HCT116 (cell line): ENCODE measurements at regions not wholly inside any gene's neighbourhood (a gene's known extent, or its start where the extent isn't known, plus 50 kb on each side); places are given as distances from the start of the nearest gene placed in this dataset.

ENCODE experiments used
- ATAC-seq: fragments of 200-7000 bp; cut with Tn5 transposase; 2 replicates; pipeline ENCODE4 v1.9.1; 2020; ENCODE audit warnings: mild to moderate bottlenecking, moderate library complexity
- BruUV-seq: library from RNA; stranded (reverse); fragments of 400-500 nt; replicated peaks from 2 replicates; lab custom pipeline; 2021; lab: Mats Ljungman, UMichigan
- CTCF ChIA-PET: fragments of 300-600 bp; sonication (Branson Sonifier 250); formaldehyde crosslinking; loops from one replicate; lab custom pipeline; 2021; ENCODE audit warnings: antibody characterized with exemption; lab: Charles Lee
- POLR2A ChIA-PET: fragments of 300-600, 350-600 bp; sonication (Branson Sonifier 250); formaldehyde crosslinking; loops from one replicate; lab custom pipeline; 2021; ENCODE audit warnings: antibody characterized with exemption; lab: Charles Lee
- RAD21 ChIA-PET, 2 experiments: fragments of 300-600 bp; sonication (Branson Sonifier 250); formaldehyde crosslinking; loops; one replicate each; lab custom pipeline; 2023; ENCODE audit warnings: low total read pairs in 2 of 2; ENCODE audit not compliant: uncharacterized antibody in 2 of 2, unreplicated experiment in 2 of 2, low non-redundant PET in 1 of 2; lab: Charles Lee
- DNase-seq: peaks from one replicate; pipeline ENCODE4 v3.0.0-alpha.2; 2010; ENCODE audit warnings: low read depth, low spot score
- H2AFZ ChIP-seq: fragments of 200-600 bp; shearing (Covaris generic), sonication (generic); 2 replicates; pipeline ENCODE4 v1.6.1; 2017; ENCODE audit warnings: low read depth, mixed run types, mixed read lengths, antibody characterized with exemption, low read length; ENCODE audit not compliant: poor library complexity, severe bottlenecking
- H3K27ac ChIP-seq: 2 replicates; pipeline ENCODE4 v1.5.1; 2012; ENCODE audit warnings: low read depth, low read length
- H3K27me3 ChIP-seq: fragments of 200-600 bp; sonication (generic); 2 replicates; pipeline ENCODE4 v1.6.1; 2016; ENCODE audit warnings: mixed run types, low read length, mixed read lengths; ENCODE audit not compliant: insufficient read depth
- H3K36me3 ChIP-seq, 2 experiments: fragments of 200-500 bp in 1 of 2; fragments of 200-600 bp in 1 of 2; sonication (Bioruptor generic) in 1 of 2; sonication (generic) in 1 of 2; 2 replicates each; pipeline versions ENCODE4 v1.5.1 to v1.6.1; 2014 to 2016; ENCODE audit warnings: low read length in 2 of 2, inconsistent platforms in 1 of 2, mixed read lengths in 1 of 2, mixed run types in 1 of 2; ENCODE audit not compliant: insufficient read depth in 2 of 2, control insufficient read depth in 1 of 2
- H3K4me1 ChIP-seq, 2 experiments: fragments of 200-600 bp in 1 of 2; sonication (generic) in 1 of 2; 2 replicates each; pipeline versions ENCODE4 v1.5.1 to v1.6.1; 2012 to 2017; ENCODE audit warnings: low read length in 2 of 2, inconsistent platforms in 1 of 2, mild to moderate bottlenecking in 1 of 2, mixed read lengths in 1 of 2, mixed run types in 1 of 2, moderate library complexity in 1 of 2; ENCODE audit not compliant: insufficient read depth in 2 of 2, control insufficient read depth in 1 of 2
- H3K4me2 ChIP-seq: fragments of 200-600 bp; sonication (generic); 2 replicates; pipeline ENCODE4 v1.6.1; 2017; ENCODE audit warnings: mixed run types, low read length, mixed read lengths
- H3K4me3 ChIP-seq, 2 experiments: fragments of 200-600 bp in 1 of 2; sonication (generic) in 1 of 2; replicated peaks in 1 of 2; 2 replicates each; pipeline ENCODE4 v1.5.1; 2011 to 2016; ENCODE audit warnings: low read length in 2 of 2, control low read depth in 1 of 2, low read depth in 1 of 2, mild to moderate bottlenecking in 1 of 2, mixed read lengths in 1 of 2, mixed run types in 1 of 2
- H3K79me2 ChIP-seq: fragments of 200-600 bp; sonication (generic); 2 replicates; pipeline ENCODE4 v1.6.1; 2017; ENCODE audit warnings: mild to moderate bottlenecking, mixed run types, low read length, moderate library complexity, mixed read lengths; ENCODE audit not compliant: insufficient read depth
- H3K9ac ChIP-seq: fragments of 200-600 bp; sonication (generic); 2 replicates; pipeline ENCODE4 v1.6.1; 2016; ENCODE audit warnings: low read length, mixed read lengths
- H3K9me2 ChIP-seq: fragments of 200-600 bp; sonication (generic), shearing (Covaris generic); 2 replicates; pipeline ENCODE4 v1.6.1; 2017; ENCODE audit warnings: mixed run types, mild to moderate bottlenecking, moderate library complexity; ENCODE audit not compliant: insufficient read depth
- H3K9me3 ChIP-seq, 2 experiments: fragments of 200-500 bp in 1 of 2; fragments of 200-600 bp in 1 of 2; sonication (Bioruptor generic) in 1 of 2; sonication (generic) in 1 of 2; 2 replicates each; pipeline ENCODE4 v1.6.1; 2014 to 2017; ENCODE audit warnings: low read length in 2 of 2, mixed read lengths in 2 of 2, inconsistent platforms in 1 of 2, low read depth in 1 of 2, mild to moderate bottlenecking in 1 of 2, mixed run types in 1 of 2, moderate library complexity in 1 of 2; ENCODE audit not compliant: control insufficient read depth in 1 of 2, insufficient read depth in 1 of 2
- H4K20me1 ChIP-seq: fragments of 200-600 bp; sonication (generic), shearing (Covaris generic); 2 replicates; pipeline ENCODE4 v1.6.1; 2017; ENCODE audit warnings: mixed run types, mild to moderate bottlenecking, moderate library complexity; ENCODE audit not compliant: insufficient read depth
- EGR1 ChIP-seq: IDR thresholded peaks from 2 replicates; pipeline ENCODE4 v1.6.1; 2012; ENCODE audit warnings: low read depth
- ELF1 ChIP-seq: IDR thresholded peaks from 2 replicates; pipeline ENCODE4 v1.6.1; 2012; ENCODE audit warnings: low read depth, borderline replicate concordance
- EZH2 ChIP-seq: fragments of 200-600 bp; sonication (generic); IDR thresholded peaks from 2 replicates; pipeline ENCODE4 v1.6.1; 2017; ENCODE audit warnings: antibody characterized with exemption, mixed run types
- FOSL1 ChIP-seq: IDR thresholded peaks from 2 replicates; pipeline ENCODE4 v1.6.1; 2012; ENCODE audit warnings: low read depth
- JUND ChIP-seq: IDR thresholded peaks from 2 replicates; pipeline ENCODE4 v1.6.1; 2012
- MAX ChIP-seq: IDR thresholded peaks from 2 replicates; pipeline ENCODE4 v1.6.1; 2012
- SRF ChIP-seq: IDR thresholded peaks from 2 replicates; pipeline ENCODE4 v1.6.1; 2012; ENCODE audit warnings: low read depth
- ZFX ChIP-seq: fragments of 450-650 bp; IDR thresholded peaks from 2 replicates; pipeline ENCODE4 v1.6.1; 2017
- ZNF274 ChIP-seq: fragments of 200-500 bp; sonication (Bioruptor generic); IDR thresholded peaks from 2 replicates; pipeline ENCODE4 v1.6.1; 2014; ENCODE audit warnings: mild to moderate bottlenecking, low read depth, low read length, inconsistent platforms
- intact Hi-C: fragments of 100-400 bp; cut with micrococcal nuclease; formaldehyde crosslinking; loops from 2 replicates; pipeline ENCODE4 v1.10.0; 2022
- TF ChIP-seq, protein P1 (sequence below), 3 experiments: fragments of 200-600 bp in 1 of 3; sonication (generic) in 1 of 3; IDR thresholded peaks in 2 of 3; conservative IDR thresholded peaks in 1 of 3; 2 replicates each; pipeline ENCODE4 v1.5.1; 2012 to 2017; ENCODE audit warnings: low read depth in 2 of 3, low read length in 2 of 3, antibody characterized with exemption in 1 of 3, borderline replicate concordance in 1 of 3, control low read depth in 1 of 3, mild to moderate bottlenecking in 1 of 3, mixed read lengths in 1 of 3, mixed run types in 1 of 3, moderate library complexity in 1 of 3; ENCODE audit not compliant: insufficient read depth in 1 of 3

DNA sequence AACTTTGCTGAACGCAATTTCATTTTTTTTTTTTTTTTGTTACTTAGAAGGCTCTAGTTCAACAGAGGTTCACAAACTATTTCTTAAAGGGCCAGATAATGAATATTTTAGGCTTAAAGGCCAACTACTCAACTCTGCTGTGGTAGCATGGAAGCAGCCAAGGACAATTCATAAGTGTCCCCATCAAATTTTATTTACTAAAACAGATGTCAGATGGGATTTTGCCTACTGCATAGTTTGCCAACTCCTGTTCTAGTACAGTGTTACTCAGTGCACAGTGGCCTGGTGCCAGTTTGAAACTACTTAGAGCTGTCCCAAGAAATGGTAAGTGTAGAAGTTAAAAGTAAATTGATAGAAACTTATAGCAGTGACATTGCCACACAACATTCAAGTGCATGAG lies 949.4 kb upstream of the FANCL start:
- ChIA-PET CTCF (no interaction called here), RAD21 (no interaction called here), POLR2A (no interaction called here)
- Histone ChIP-seq H4K20me1 (no peaks in the 10 kb centered on the region), H3K27me3 (no peaks in the 10 kb centered on the region), H3K79me2 (no peaks in the 10 kb centered on the region), H3K36me3 (no peaks in the 10 kb centered on the region), H3K9ac (no peak overlapping the region), H3K27ac (no peak overlapping the region), H3K9me2 (no peaks in the 10 kb centered on the region), H3K4me1 (no peaks in the 10 kb centered on the region), H3K4me3 (no peak overlapping the region), H3K4me2 (no peak overlapping the region), H3K9me3 (no peaks in the 10 kb centered on the region), H2AFZ (no peak overlapping the region)
- TF ChIP-seq EZH2 (no peak), ELF1 (no peak), FOSL1 (no peak), EGR1 (no peak)
- TF ChIP-seq, protein P1, sequence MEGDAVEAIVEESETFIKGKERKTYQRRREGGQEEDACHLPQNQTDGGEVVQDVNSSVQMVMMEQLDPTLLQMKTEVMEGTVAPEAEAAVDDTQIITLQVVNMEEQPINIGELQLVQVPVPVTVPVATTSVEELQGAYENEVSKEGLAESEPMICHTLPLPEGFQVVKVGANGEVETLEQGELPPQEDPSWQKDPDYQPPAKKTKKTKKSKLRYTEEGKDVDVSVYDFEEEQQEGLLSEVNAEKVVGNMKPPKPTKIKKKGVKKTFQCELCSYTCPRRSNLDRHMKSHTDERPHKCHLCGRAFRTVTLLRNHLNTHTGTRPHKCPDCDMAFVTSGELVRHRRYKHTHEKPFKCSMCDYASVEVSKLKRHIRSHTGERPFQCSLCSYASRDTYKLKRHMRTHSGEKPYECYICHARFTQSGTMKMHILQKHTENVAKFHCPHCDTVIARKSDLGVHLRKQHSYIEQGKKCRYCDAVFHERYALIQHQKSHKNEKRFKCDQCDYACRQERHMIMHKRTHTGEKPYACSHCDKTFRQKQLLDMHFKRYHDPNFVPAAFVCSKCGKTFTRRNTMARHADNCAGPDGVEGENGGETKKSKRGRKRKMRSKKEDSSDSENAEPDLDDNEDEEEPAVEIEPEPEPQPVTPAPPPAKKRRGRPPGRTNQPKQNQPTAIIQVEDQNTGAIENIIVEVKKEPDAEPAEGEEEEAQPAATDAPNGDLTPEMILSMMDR (IDR thresholded peaks at IDR 0.05 in 2 of 3, conservative IDR thresholded peaks at IDR 0.05 in 1 of 3; ENCODE audit: borderline replicate concordance in 1 of 3, insufficient read depth in 1 of 3, low read depth in 2 of 3, low read length in 2 of 3): no peak
- intact Hi-C loops: no loop called here
- no TSS peak for BruUV-seq
- DNase-seq (no peak), ATAC-seq (no peak)

DNA sequence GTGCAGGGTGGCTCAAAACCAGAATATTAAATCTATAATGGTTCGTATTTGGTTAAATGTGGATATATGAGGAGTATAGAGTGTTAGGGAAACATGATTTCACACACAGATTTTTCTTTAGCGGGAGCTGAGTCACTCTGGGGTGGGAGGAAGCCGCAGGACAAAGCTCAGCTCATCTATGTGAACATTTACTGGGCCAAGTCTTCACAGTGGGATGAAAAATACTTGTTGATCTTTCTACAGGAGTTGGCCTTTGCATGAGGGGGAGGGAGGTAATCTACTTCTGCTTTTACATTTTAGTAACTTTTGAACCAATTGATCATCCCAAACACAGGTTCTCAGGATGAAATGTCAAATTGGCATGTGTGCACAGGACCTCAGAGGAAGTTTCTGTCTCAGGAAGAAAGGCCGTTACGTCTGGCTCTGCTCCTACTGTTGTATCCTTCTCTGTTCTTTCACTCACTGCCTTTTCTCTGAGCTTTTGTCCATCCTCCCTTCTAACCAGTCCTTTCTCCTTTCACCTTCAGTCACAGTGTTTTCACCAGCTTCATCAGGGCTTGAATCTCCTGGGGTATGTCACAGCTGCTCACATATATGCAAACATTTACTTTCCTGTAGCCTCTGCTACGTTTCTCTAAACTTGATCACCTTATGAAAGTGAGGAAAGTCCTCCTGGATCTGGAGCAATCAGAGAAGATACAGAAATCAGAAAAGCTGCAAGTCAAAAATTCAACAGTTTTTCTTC lies 943.3 kb upstream of the FANCL start:
- Histone ChIP-seq H3K27me3 (no peaks in the 10 kb centered on the region), H4K20me1 (no peaks in the 10 kb centered on the region), H3K79me2 (no peaks in the 10 kb centered on the region), H3K9me2 (no peaks in the 10 kb centered on the region), H3K4me1 (no peaks in the 10 kb centered on the region), H3K9ac (no peak overlapping the region), H3K27ac (no peak overlapping the region), H3K36me3 (no peaks in the 10 kb centered on the region), H3K9me3 (no peaks in the 10 kb centered on the region), H2AFZ (no peak overlapping the region), H3K4me3 (no peak overlapping the region), H3K4me2 (no peak overlapping the region)
- no TSS peak for BruUV-seq
- DNase-seq: no peak
- TF ChIP-seq ELF1 (no peak), JUND (no peak), EZH2 (no peak), EGR1 (no peak), SRF (no peak), MAX (no peak), ZFX (no peak), ZNF274 (no peak)
- no peak for ATAC-seq
- RAD21 ChIA-PET: no interaction called here
- intact Hi-C loops: no loop called here
- CTCF ChIA-PET: no interaction called here
- POLR2A ChIA-PET: no interaction called here
